Kidney epithelial cell (primary cell): ENCODE measurements at regions not wholly inside any gene's neighbourhood (a gene's known extent, or its start where the extent isn't known, plus 50 kb on each side); places are given as distances from the start of the nearest gene placed in this dataset.

Source experiments
- DNase-seq: peaks from one replicate; pipeline ENCODE4 v3.0.0-alpha.2; 2010; ENCODE audit warnings: low read depth
- H3K27me3 ChIP-seq: 2 replicates; pipeline ENCODE4 v1.6.0; 2011; ENCODE audit warnings: low read length; ENCODE audit not compliant: control insufficient read depth, insufficient read depth
- H3K36me3 ChIP-seq: 2 replicates; pipeline ENCODE4 v1.5.1; 2011; ENCODE audit warnings: low read length; ENCODE audit not compliant: control insufficient read depth, insufficient read depth
- H3K4me3 ChIP-seq: 2 replicates; pipeline ENCODE4 v1.5.1; 2011; ENCODE audit warnings: low read depth, mild to moderate bottlenecking, control low read depth, low read length
- CTCF ChIP-seq: IDR thresholded peaks from 2 replicates; pipeline ENCODE4 v1.5.1; 2011; ENCODE audit warnings: mild to moderate bottlenecking, moderate library complexity, low read length, control low read depth, inconsistent platforms; ENCODE audit not compliant: insufficient read depth, poor library complexity, severe bottlenecking

DNA sequence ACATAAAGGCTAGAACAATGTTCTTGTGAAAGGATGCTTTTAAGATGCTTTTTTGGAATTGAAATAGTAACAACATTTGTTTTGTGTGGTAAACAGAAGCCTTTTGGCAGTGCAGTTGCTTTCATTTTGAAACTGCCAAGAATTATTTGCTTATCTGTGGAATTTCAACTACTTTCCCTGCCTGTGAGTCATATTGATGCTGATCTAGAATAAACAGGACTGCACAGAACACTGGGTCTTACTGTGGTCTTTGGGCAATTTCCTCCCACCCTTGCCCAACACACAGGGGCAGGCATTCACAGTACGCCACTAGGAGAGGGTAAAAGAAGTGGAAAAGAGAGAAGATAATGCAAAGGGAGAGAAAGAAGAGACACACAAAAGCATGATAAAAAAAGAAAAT is 483.7 kb downstream of the ELAVL2 start:
- H3K4me3 ChIP-seq = no peak overlapping the region
- H3K27me3 ChIP-seq = no peaks in the 10 kb centered on the region
- DNase-seq = no peak
- no peaks in the 10 kb centered on the region for H3K36me3 ChIP-seq
- no peak for TF ChIP-seq CTCF

DNA sequence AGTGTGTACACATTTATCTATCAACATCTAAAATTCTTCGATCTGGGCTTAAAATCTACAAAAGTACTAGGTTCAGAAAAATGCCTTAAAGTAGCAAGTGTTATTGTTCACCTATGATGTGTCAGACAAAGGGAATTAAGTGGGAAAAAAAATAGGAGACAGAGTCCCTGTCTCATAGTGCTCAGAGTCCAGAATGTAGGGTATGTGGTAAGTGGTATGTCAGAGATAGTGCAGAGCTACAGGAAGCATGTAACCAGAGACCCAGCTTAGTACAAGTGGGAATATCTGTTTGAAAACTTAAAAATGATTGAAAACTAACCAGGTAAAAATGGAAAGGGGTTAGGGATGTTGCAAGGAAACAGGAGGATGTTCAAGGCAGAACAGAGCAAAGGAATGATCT is 482.8 kb downstream of the ELAVL2 start:
- DNase-seq = no peak
- Histone ChIP-seq H3K36me3 (no peaks in the 10 kb centered on the region), H3K4me3 (no peak overlapping the region), H3K27me3 (no peaks in the 10 kb centered on the region)
- no peak for TF ChIP-seq CTCF

GRCh38 chr9:23361096-23361495 is 464.9 kb downstream of the ELAVL2 start:
- no peak overlapping the region for H3K4me3 ChIP-seq
- H3K27me3 ChIP-seq = no peaks in the 10 kb centered on the region
- no peaks in the 10 kb centered on the region for H3K36me3 ChIP-seq
- no peak for DNase-seq
- no peak for TF ChIP-seq CTCF

DNA sequence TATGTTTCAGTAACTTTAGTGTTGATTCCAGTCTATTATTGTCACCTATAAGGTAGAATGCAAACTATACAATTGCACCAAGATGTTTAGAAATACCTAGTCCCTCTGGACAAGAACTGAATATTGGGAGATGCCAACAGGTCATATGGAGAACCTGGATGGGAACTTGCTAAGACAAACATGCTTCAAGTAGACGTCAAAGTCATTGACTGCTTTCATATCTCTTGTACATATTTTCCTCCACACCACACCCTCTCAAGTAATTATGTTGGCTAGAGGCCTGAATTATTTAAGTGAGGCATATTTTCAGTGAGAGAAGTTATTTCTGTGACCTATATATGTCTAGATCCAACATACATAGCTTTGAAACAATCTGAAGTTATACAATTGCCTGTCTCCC is 453.3 kb downstream of the ELAVL2 start:
- H3K4me3 ChIP-seq = no peak overlapping the region
- DNase-seq = no peak
- H3K27me3 ChIP-seq = no peaks in the 10 kb centered on the region
- H3K36me3 ChIP-seq = no peaks in the 10 kb centered on the region
- no peak for TF ChIP-seq CTCF

DNA sequence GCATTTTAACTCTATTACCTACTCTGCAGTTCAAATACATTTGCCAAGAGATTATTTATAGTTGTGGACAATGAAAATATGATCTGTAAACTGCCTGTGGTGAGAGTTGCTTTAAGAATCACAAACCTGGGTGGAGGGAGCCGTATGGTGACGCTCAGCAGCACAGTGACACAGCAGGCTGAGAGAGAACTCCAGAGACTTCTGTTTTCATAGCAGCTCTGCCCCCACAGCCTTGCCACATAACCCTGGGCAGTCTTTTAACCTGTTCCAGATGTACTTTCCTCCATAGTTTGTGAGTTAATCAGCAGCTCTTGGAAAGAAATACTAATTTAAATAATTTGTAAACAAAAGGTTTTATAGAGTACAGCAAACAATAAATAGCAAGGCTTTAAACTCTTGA is 450.5 kb downstream of the ELAVL2 start:
- Histone ChIP-seq H3K36me3 (no peaks in the 10 kb centered on the region), H3K4me3 (no peak overlapping the region), H3K27me3 (no peaks in the 10 kb centered on the region)
- DNase-seq = no peak
- TF ChIP-seq CTCF = no peak

GRCh38 chr9:23379842-23380241 is 446.2 kb downstream of the ELAVL2 start:
- DNase-seq = no peak
- no peaks in the 10 kb centered on the region for H3K27me3 ChIP-seq
- H3K36me3 ChIP-seq = no peaks in the 10 kb centered on the region
- no peak overlapping the region for H3K4me3 ChIP-seq
- no peak for TF ChIP-seq CTCF
